HepG2 (cell line): ENCODE measurements at regions not wholly inside any gene's neighbourhood (a gene's known extent, or its start where the extent isn't known, plus 50 kb on each side); places are given as distances from the start of the nearest gene placed in this dataset.

ENCODE experiments used
- ATAC-seq: fragments of 200-7000 bp; cut with Tn5 transposase; 3 replicates; pipeline ENCODE4 v1.9.1; 2020; ENCODE audit warnings: mild to moderate bottlenecking, moderate library complexity
- BruUV-seq: library from RNA; stranded (reverse); fragments of 400-500 nt; replicated peaks from 2 replicates; lab custom pipeline; 2021; lab: Mats Ljungman, UMichigan
- CTCF ChIA-PET: fragments of 300-600 bp; formaldehyde crosslinking; extraction: SDS; loops from one replicate; lab custom pipeline; 2021; ENCODE audit warnings: low total read pairs, inconsistent platforms, low intra/inter-chr PET ratio; lab: Yijun Ruan, JAX
- POLR2A ChIA-PET: fragments of 350-600 bp; sonication (Branson Sonifier 250); formaldehyde crosslinking; loops from one replicate; lab custom pipeline; 2020; ENCODE audit warnings: antibody characterized with exemption, inconsistent platforms; lab: Yijun Ruan, JAX
- DNase-seq: peaks from one replicate; pipeline ENCODE4 v3.0.0-alpha.2; 2015; ENCODE audit warnings: low spot score
- FAIRE-seq: peaks from 3 replicates; lab custom pipeline; 2011; peaks lifted over from hg19 to GRCh38; lab: Jason Lieb, UNC
- H2AFZ ChIP-seq: one replicate; pipeline ENCODE4 v1.6.1; 2011; ENCODE audit warnings: low read length, inconsistent platforms
- H3K27ac ChIP-seq: fragments of 300-600 bp; 3 replicates; pipeline ENCODE4 v1.8.0; 2011; ENCODE audit warnings: mixed run types, mild to moderate bottlenecking, mixed read lengths, low read length, inconsistent platforms; ENCODE audit not compliant: insufficient read depth; ENCODE audit errors: extremely low read length
- H3K27me3 ChIP-seq, 2 experiments: fragments of 200-600 bp in 1 of 2; 2 replicates in 1 of 2; 3 replicates in 1 of 2; pipeline versions ENCODE4 v1.6.0 to v1.8.0; 2011; ENCODE audit warnings: low read length in 2 of 2, mild to moderate bottlenecking in 2 of 2, moderate library complexity in 2 of 2, inconsistent platforms in 1 of 2; ENCODE audit not compliant: insufficient read depth in 2 of 2, control insufficient read depth in 1 of 2
- H3K36me3 ChIP-seq, 2 experiments: fragments of 200-600 bp in 1 of 2; replicated peaks in 1 of 2; 2 replicates in 1 of 2; 3 replicates in 1 of 2; pipeline versions ENCODE4 v1.5.1 to v1.8.0; 2011; ENCODE audit warnings: low read length in 2 of 2, inconsistent platforms in 1 of 2; ENCODE audit not compliant: insufficient read depth in 2 of 2, control insufficient read depth in 1 of 2
- H3K4me1 ChIP-seq: 2 replicates; pipeline ENCODE4 v1.5.1; 2012; ENCODE audit warnings: low read length, inconsistent platforms; ENCODE audit not compliant: insufficient read depth
- H3K4me2 ChIP-seq: 2 replicates; pipeline ENCODE4 v1.6.0; 2011; ENCODE audit warnings: low read depth, low read length, inconsistent platforms
- H3K4me3 ChIP-seq, 3 experiments: fragments of 200-600 bp in 1 of 3; sonication (generic), shearing (Covaris generic) in 1 of 3; replicated peaks in 1 of 3; 2 replicates each; pipeline ENCODE4 v1.5.1; 2011 to 2016; ENCODE audit warnings: low read length in 3 of 3, inconsistent platforms in 2 of 3, low read depth in 2 of 3, mild to moderate bottlenecking in 2 of 3, control low read depth in 1 of 3, mixed read lengths in 1 of 3; ENCODE audit not compliant: insufficient read depth in 1 of 3
- H3K79me2 ChIP-seq: one replicate; pipeline ENCODE4 v1.6.1; 2011; ENCODE audit warnings: low read length, inconsistent platforms; ENCODE audit not compliant: insufficient read depth
- H3K9ac ChIP-seq: 2 replicates; pipeline ENCODE4 v1.6.0; 2011; ENCODE audit warnings: mild to moderate bottlenecking, low read depth, low read length, inconsistent platforms; ENCODE audit not compliant: insufficient read depth
- H3K9me3 ChIP-seq: 2 replicates; pipeline ENCODE4 v1.5.1; 2012; ENCODE audit warnings: mild to moderate bottlenecking, low read length
- H4K20me1 ChIP-seq: 2 replicates; pipeline ENCODE4 v1.6.0; 2011; ENCODE audit warnings: inconsistent platforms, mild to moderate bottlenecking, low read length, moderate library complexity; ENCODE audit not compliant: insufficient read depth
- HHEX ChIP-seq: IDR thresholded peaks from 2 replicates; pipeline ENCODE4 v1.6.1; 2016; ENCODE audit warnings: control low read depth
- HOXA5 ChIP-seq: sonication (generic); formaldehyde crosslinking; IDR thresholded peaks from 2 replicates; pipeline ENCODE4 v1.4.0; 2020; ENCODE audit warnings: missing genetic modification reagents
- ZNF770 ChIP-seq: sonication (generic); formaldehyde crosslinking; IDR thresholded peaks from 2 replicates; pipeline ENCODE4 v1.5.0; 2020; ENCODE audit warnings: mild to moderate bottlenecking, missing genetic modification reagents
- ZNF775 ChIP-seq: sonication (generic); formaldehyde crosslinking; IDR thresholded peaks from 2 replicates; pipeline ENCODE4 v1.4.0; 2020; ENCODE audit warnings: missing genetic modification reagents, mild to moderate bottlenecking, moderate library complexity, borderline replicate concordance
- WGBS: methylation state at CpG from one replicate; pipeline ENCODE4 v1.1.6; 2017; ENCODE audit warnings: low lambda C conversion rate; 5-methylcytosine and 5-hydroxymethylcytosine counted together
- in situ Hi-C: cut with HindIII; loops from 2 replicates; pipeline ENCODE4 v1.10.0; 2017; ENCODE audit warnings: low pct_unique_long_range_greater_than_20kb; ENCODE audit not compliant: extremely low pct_ligation_motif_present
- intact Hi-C: fragments of 100-400 bp; cut with micrococcal nuclease; formaldehyde crosslinking; loops from one replicate; pipeline ENCODE4 v1.10.0; 2022; ENCODE audit not compliant: unreplicated experiment

GRCh38 chr2:54048117-54048785 is 67.2 kb upstream of the ACYP2 start (continued):
- TF ChIP-seq ZNF770 (CRISPR knock-in tag) (peak; percentile 7; the same call in 1 of the 2 replicates), HHEX (CRISPR knock-in tag) (no peak)
- TF ChIP-seq, all 625 proteins: peak for 11

- Histone ChIP-seq H3K27ac (no peak overlapping the region), H4K20me1 (no peaks in the 10 kb centered on the region), H2AFZ (no peak overlapping the region), H3K9ac (no peak overlapping the region), H3K36me3 (no peaks in the 10 kb centered on the region), H3K27me3 (no peaks in the 10 kb centered on the region), H3K9me3 (peaks cover 12% of the 10 kb centered on the region), H3K4me3 (no peak overlapping the region), H3K79me2 (no peaks in the 10 kb centered on the region), H3K4me2 (no peak overlapping the region), H3K4me1 (peaks cover 50% of the 10 kb centered on the region)
- FAIRE-seq (no peak), DNase-seq (no peak), ATAC-seq (no peak)
- BruUV-seq: no TSS peak
- in situ Hi-C loops (no loop called here), intact Hi-C loops (no loop called here)
- ChIA-PET POLR2A (interaction anchor here (1.9 kb wide), 1 partner anchor 79 kb away, joined by 5 read pairs; no protein-coding TSS in a partner anchor), CTCF (no interaction called here)
- WGBS: 95% methylated on average over 3 of the region's 3 CpGs
- no peak for TF ChIP-seq ZNF775 (CRISPR knock-in tag)
- no peak for TF ChIP-seq HOXA5 (CRISPR knock-in tag)
Measured at GRCh38 chr2:54047658-54048057, 67.8 kb upstream of the ACYP2 start.
